ENCODE measurements at regions not wholly inside any gene's neighbourhood (a gene's known extent, or its start where the extent isn't known, plus 50 kb on each side); places are given as distances from the start of the nearest gene placed in this dataset.

DNA sequence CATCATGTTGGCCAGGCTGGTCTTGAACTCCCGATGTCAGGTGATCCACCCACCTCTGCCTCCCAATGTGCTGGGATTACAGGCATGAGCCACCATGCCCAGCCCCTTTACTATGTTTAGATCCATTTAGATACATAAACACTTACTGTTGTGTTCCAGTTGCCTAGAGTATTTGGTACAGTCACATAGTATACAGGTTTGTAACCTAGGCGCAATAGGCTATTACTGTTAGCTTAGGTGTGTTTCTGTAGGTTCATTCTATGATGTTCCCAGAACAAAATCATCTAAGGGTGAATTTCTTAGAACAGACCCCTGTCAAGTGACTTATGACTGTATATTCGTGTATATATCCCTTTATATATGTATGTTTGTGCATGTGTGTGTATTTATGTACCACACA is 61.8 kb downstream of the MYCN start:
- Mint-ChIP-seq H3K9me3 (ENCODE audit: low read depth) (no peaks in the 10 kb centered on the region), H3K27me3 (peaks cover 3% of the 10 kb centered on the region), H3K4me3 (no peak overlapping the region), H3K27ac (no peak overlapping the region), H3K36me3 (no peaks in the 10 kb centered on the region), H3K4me1 (ENCODE audit: low read depth) (no peaks in the 10 kb centered on the region)

DNA sequence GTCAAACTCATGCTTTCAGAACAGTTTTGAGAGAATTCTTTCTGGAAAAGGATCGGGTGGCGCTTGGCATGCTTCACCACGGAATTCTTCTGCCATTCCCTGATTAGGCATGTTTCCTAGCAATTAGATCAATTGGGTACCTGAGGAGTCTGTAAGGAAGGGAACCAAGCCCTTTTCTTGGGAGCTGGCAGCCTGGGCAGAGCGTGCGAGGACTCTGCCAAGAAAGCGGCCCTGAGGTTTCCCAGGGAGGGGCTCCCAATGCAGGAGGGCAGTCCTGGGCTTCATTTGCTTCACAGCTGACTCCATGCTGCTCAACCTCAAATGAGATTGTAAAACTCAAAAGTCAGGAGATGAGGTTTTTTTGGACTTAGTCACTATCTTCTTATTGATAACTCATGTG is 60.3 kb downstream of the MYCN start:
- H3K4me1 Mint-ChIP-seq (ENCODE audit: low read depth): no peaks in the 10 kb centered on the region
- H3K27ac Mint-ChIP-seq: no peak overlapping the region
- H3K36me3 Mint-ChIP-seq: no peaks in the 10 kb centered on the region
- H3K9me3 Mint-ChIP-seq (ENCODE audit: low read depth): no peaks in the 10 kb centered on the region
- H3K27me3 Mint-ChIP-seq: peaks cover 3% of the 10 kb centered on the region
- H3K4me3 Mint-ChIP-seq: no peak overlapping the region

DNA sequence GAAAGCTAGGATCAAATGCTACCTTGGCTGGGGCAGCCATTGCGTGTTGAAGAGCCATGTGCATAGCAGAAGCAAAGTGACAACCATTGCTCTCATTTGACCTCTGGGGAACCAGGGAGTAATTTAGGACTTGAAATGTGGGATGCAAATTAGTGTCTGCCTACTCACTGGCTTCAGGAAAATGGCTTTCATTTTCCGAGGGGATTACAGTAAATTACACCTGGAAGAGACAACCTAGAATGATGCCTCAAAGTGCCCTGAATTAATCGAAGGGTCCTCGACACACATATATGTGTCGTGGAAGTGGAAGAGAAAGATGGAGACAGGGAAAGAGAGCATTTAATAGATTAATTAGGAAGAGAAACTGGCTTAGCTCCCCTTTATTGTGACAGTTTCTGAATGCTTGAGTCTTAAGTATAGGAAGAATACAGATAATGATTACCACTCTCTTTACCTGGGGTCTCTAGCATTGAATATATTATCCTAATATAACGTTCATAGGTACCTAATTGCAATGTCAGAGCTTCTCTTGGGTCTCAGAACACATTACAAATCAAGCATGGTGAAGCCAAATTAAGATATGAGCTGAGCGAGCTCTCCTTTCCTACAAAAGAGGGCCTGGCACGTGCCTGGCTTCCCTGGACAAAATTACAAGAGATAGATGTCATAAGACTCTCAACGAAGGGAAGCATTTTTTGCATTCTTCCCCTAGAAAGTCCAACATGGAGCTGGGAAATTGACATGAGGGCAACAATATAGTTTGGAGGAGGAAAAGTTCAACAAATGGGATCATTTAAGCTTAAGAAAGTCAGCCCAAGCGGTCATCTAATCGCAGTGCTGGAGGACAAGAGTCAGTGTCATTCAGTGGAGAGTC is 59.5 kb downstream of the MYCN start:
- Mint-ChIP-seq H3K4me3 (no peak overlapping the region), H3K27ac (no peak overlapping the region), H3K27me3 (no peaks in the 10 kb centered on the region), H3K9me3 (ENCODE audit: low read depth) (no peaks in the 10 kb centered on the region), H3K36me3 (no peaks in the 10 kb centered on the region), H3K4me1 (ENCODE audit: low read depth) (no peaks in the 10 kb centered on the region)

DNA sequence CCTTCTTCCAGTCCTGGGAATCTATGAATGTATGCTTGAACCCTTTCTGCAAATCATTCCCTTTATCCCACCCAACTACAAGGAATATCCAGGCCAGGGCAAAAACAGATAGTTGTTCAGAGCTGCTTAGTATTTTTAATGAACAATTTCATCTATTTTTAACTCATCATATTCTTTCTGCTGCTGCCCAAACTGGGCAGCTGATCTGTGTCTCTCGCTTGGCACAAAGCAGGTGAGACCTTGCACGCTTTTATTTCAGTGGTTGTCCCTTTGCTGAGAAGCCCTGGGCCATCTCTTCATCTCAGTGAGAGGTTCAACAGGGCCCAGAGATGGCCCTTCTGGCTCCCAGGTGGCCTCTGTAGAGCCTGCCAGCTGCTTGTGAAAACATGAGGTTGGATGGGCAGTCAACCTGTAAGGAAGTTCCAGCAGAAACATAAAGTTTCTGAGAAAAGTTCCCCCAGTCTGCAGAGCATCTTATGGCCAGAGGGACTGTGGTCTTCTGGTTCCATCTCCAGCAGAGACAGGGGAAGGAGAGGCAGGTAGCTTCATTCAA is 57.5 kb downstream of the MYCN start:
- Mint-ChIP-seq H3K4me1 (ENCODE audit: low read depth) (no peaks in the 10 kb centered on the region), H3K4me3 (no peak overlapping the region), H3K36me3 (no peaks in the 10 kb centered on the region), H3K27me3 (no peaks in the 10 kb centered on the region), H3K9me3 (ENCODE audit: low read depth) (no peaks in the 10 kb centered on the region), H3K27ac (no peak overlapping the region)

DNA sequence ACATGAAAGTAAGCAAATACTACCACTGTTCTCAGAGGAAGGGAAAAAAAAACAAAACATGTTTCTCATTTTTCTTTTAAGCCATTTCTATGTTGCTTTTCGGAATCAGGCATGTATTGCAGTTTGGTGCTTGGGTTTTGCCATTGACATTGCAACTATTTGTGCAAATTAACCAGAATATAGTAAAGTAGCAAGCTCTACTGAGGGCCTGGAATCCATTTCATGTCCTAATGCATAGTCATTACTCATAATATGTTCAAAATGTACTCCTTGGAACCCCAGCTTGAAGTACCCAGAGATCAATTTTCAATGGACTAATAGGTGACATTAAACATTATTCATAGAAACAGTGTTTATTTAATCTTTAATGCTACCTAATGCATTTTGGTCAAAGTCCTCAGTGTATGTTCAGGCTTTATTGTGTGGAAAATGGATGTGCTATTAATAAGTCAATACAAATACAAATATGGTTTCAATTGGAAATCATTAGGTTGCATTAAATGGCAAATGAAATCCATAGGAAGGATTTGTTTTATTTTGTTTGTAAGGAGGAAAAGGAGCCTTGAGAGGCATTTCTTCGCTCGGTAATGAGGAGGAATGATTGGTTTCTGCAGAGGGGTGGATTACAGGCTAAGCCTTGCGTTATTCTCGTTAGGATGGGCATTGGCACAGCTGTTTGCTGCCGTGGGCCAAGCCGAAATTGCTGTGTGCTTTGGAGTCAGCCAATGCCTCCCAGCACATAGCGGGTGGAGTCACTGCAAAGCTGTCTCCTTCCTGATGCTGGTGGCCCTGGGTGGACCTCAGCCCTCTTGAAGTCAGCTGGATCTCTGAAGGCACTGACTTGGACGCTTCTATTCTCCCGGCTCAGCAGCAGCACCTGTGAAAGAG is 56.4 kb downstream of the MYCN start:
- Mint-ChIP-seq H3K36me3 (no peaks in the 10 kb centered on the region), H3K9me3 (ENCODE audit: low read depth) (no peaks in the 10 kb centered on the region), H3K4me3 (no peak overlapping the region), H3K4me1 (ENCODE audit: low read depth) (no peaks in the 10 kb centered on the region), H3K27me3 (no peaks in the 10 kb centered on the region), H3K27ac (no peak overlapping the region)

Data from activated naive CD8-positive, alpha-beta T cell (primary cell).